ENCODE measurements at regions not wholly inside any gene's neighbourhood (a gene's known extent, or its start where the extent isn't known, plus 50 kb on each side); places are given as distances from the start of the nearest gene placed in this dataset.

DNA sequence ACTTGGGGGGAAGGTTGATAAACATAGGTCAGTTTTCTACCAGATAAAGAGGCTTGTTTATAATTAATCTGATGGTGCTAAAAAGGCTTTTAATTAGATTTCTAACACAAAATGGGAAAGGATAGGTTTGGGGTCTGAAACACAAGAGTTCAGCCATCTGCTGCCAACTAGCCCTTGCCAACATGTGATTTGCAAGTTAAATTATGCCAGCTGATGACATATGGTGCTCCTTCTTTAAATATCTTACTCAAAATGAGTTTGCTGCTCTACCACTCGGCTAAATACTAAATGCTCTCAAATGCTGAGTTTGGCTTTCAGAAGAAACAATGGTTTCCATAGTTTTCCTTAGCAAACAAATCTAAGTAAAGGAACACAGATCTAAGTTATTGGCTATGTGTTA, 557.8 kb upstream of the CCDC54 start:
- TF ChIP-seq, protein P1, sequence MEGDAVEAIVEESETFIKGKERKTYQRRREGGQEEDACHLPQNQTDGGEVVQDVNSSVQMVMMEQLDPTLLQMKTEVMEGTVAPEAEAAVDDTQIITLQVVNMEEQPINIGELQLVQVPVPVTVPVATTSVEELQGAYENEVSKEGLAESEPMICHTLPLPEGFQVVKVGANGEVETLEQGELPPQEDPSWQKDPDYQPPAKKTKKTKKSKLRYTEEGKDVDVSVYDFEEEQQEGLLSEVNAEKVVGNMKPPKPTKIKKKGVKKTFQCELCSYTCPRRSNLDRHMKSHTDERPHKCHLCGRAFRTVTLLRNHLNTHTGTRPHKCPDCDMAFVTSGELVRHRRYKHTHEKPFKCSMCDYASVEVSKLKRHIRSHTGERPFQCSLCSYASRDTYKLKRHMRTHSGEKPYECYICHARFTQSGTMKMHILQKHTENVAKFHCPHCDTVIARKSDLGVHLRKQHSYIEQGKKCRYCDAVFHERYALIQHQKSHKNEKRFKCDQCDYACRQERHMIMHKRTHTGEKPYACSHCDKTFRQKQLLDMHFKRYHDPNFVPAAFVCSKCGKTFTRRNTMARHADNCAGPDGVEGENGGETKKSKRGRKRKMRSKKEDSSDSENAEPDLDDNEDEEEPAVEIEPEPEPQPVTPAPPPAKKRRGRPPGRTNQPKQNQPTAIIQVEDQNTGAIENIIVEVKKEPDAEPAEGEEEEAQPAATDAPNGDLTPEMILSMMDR (conservative IDR thresholded peaks at IDR 0.05) = no peak
- TF ChIP-seq ZFX (IDR thresholded peaks at IDR 0.05) = no peak
